MG63 (cell line): ENCODE measurements at regions not wholly inside any gene's neighbourhood (a gene's known extent, or its start where the extent isn't known, plus 50 kb on each side); places are given as distances from the start of the nearest gene placed in this dataset.
"Not testable (repeated sequence)": the region's sequence is repeated elsewhere in the genome, so short reads cannot be mapped to it uniquely, and the experiment has no call there.

Experiments used
- DNase-seq: peaks from one replicate; pipeline ENCODE4 v3.0.0-alpha.2; 2020
- H3K27me3 ChIP-seq: fragments of 250-450 bp; sonication (Bioruptor Pico); 2 replicates; pipeline ENCODE4 v1.5.1; 2020; ENCODE audit warnings: mild to moderate bottlenecking, moderate library complexity
- H3K36me3 ChIP-seq: fragments of 250-450 bp; sonication (Bioruptor Pico); 2 replicates; pipeline ENCODE4 v1.5.1; 2020; ENCODE audit warnings: mild to moderate bottlenecking, moderate library complexity
- H3K4me3 ChIP-seq: fragments of 250-450 bp; sonication (Bioruptor Pico); 2 replicates; pipeline ENCODE4 v1.5.1; 2020; ENCODE audit warnings: mild to moderate bottlenecking, moderate library complexity
- H3K9me3 ChIP-seq: fragments of 250-450 bp; sonication (Bioruptor Pico); 2 replicates; pipeline ENCODE4 v1.5.1; 2020; ENCODE audit warnings: mild to moderate bottlenecking, moderate library complexity

DNA sequence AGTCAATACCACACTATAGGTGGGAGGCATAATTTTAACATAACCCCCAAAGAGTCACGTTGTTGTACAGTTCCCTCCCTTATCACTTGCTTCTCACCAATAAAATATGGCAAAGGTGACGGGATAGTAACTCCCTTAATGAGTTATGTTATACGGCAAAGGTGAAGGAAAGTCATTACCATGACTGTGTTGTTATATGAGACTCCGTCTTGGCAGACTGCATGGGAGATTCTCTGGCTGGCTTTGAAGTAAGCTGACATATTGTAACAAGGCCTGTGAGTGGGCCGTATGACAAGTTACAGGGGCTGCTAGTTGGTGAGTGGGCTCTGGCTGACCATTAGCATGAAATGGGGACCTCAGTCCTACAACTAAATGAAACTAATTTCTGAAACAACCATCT, 366.4 kb upstream of the FTMT start:
- H3K4me3 ChIP-seq: no peak overlapping the region
- H3K27me3 ChIP-seq: no peaks in the 10 kb centered on the region
- DNase-seq: no peak
- no peaks in the 10 kb centered on the region for H3K9me3 ChIP-seq
- H3K36me3 ChIP-seq: no peaks in the 10 kb centered on the region

DNA sequence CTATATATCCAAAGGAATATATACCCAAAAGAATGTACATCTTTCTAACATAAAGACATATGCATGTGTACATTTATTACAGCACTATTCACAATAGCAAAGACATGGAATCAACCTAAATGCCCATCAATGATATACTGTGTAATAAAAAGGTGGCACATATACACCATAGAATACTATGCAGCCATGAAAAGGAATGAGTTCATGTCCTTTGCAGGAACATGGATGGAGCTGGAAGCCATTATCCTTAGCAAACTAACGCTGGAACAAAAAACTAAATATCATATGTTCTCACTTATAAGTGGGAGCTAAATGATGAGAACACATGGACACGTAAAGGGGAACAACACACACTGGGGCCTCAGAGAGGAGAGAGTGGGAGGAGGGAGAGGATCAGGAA, 365.7 kb upstream of the FTMT start:
- not testable (repeated sequence) for H3K36me3 ChIP-seq, H3K4me3 ChIP-seq, H3K9me3 ChIP-seq, DNase-seq, H3K27me3 ChIP-seq

DNA sequence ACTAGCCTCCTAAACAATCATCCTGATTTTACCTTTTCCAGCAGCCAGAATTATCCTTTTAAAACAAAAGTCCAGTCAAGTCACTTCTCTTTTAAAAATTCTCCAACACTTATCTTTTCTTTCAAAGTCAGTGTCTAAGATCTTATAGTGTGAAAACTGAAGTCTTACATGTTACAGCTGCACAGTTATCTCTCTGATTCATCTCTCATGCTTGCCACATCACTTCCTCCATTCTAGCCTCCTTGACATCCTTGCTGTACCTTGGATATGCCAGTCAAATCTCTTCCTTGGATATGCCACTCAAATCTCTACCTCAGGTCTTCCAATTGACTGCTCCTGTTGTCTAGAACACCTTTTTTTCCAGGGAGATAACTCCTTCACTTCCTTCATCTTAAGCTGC, 361.7 kb upstream of the FTMT start:
- no peak overlapping the region for H3K4me3 ChIP-seq
- no peak for DNase-seq
- no peaks in the 10 kb centered on the region for H3K9me3 ChIP-seq
- H3K36me3 ChIP-seq: no peaks in the 10 kb centered on the region
- no peaks in the 10 kb centered on the region for H3K27me3 ChIP-seq

DNA sequence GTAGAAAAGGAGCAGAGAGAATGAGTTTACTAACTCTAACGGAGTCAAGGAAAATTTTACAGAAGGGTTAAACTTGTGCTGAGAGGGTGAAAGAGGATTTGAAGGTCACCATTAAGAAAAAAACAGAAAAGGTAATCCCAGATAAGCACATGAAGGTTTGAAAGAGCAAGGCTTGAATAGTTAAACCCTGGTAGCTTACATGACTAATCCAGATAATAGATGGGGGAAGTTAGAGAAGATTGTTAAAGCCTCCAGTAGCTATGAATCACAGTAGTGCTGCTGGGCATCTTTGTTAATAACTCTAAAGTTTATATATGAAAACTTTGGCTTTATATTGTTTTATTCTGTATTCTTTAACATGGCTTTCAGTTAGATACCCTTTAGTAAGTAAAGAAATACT, 354.5 kb upstream of the FTMT start:
- Histone ChIP-seq H3K9me3 (no peaks in the 10 kb centered on the region), H3K27me3 (no peaks in the 10 kb centered on the region), H3K36me3 (no peaks in the 10 kb centered on the region), H3K4me3 (no peak overlapping the region)
- no peak for DNase-seq

DNA sequence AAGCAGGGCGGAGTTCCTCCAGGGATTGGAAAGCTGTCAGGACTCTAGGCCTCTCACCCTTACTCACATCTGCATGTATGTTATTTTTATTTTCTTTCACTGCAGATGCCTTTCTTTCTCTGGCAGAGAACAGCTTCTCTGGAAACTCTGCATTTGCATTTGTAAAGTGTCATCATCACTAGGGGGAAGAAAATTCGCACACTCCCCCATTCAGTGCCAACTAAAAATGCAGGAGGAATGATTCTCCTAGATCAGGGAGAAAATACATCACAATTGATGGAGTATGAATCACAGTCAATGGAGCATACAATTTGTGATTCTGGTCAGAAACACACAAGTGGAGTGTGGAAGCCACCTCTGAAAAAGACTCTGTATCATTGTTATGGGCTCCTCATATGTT, 351.4 kb upstream of the FTMT start:
- Histone ChIP-seq H3K36me3 (no peaks in the 10 kb centered on the region), H3K9me3 (no peaks in the 10 kb centered on the region), H3K27me3 (no peaks in the 10 kb centered on the region), H3K4me3 (no peak overlapping the region)
- DNase-seq: no peak

DNA sequence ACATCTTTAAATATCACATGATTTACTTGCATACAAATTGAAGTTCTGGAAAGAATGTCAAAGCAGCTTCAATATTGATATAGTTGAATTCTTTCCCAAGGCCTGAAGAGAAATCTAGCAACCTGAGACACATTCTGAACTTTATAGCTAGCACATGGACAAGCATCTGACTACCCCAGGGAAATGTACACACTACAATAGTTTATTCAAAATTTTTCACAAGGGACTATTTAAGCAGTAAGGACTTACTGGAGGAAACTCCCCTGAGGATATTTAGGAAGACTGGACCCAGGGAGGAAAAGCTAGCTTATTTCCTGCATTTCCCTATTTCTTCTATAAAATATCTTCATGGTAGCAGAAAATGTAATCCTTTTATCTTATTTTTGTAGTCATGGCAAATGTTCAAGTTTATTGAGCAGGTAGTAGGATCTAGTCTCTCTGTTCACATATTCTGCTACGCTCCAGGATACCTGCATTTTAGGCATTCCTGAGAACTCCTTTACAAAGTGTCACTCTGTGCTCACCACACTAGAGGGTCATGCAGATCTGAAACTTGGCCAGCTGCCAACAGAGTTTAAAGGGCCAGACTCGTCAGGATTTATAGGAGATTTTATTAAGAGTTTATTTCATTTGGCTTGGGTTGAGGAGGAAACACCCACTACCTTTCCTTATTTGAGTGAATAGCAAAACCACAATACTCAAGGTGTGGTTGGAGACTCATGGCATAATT, 348.4 kb upstream of the FTMT start:
- DNase-seq: no peak
- no peaks in the 10 kb centered on the region for H3K27me3 ChIP-seq
- H3K36me3 ChIP-seq: no peaks in the 10 kb centered on the region
- H3K4me3 ChIP-seq: no peak overlapping the region
- no peaks in the 10 kb centered on the region for H3K9me3 ChIP-seq

DNA sequence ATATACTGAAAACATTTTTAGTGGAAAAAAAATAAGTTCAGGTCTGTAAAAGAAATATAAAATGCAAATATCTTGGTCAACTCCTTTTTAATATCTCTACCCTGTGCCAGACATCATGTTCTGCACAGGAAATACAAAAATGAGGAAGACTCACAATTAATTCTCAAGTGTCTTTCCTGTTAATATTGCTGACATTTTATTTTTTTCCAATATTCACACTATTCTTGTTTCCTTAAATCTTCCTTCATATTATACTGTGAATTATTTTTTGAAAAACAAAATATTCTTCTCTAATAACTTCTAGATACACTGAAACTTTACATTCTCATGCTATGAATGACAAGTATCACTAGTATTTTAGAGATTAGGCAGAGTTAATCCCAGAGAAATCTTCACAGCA, 334.7 kb upstream of the FTMT start:
- no peaks in the 10 kb centered on the region for H3K9me3 ChIP-seq
- H3K36me3 ChIP-seq: no peaks in the 10 kb centered on the region
- H3K4me3 ChIP-seq: no peak overlapping the region
- DNase-seq: no peak
- H3K27me3 ChIP-seq: no peaks in the 10 kb centered on the region

DNA sequence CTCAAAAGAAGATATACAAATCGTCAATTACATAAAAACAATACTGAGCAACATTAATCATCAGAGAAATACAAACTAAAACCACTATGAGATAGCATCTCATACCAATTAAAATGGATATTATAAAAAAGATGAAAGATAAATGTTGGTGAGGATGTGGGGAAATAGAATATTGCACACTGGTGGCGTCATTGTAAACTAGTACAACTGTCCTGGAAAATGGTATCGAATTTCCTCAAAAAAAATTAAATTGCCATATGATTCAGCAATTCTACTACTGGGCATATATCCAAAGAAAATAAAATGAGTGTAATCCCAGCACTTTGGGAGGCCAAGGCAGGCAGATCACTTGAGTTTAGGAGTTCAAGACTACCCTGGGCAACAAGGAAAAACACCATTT, 326.0 kb upstream of the FTMT start:
- H3K36me3 ChIP-seq: no peaks in the 10 kb centered on the region
- DNase-seq: no peak
- H3K4me3 ChIP-seq: no peak overlapping the region
- no peaks in the 10 kb centered on the region for H3K27me3 ChIP-seq
- H3K9me3 ChIP-seq: no peaks in the 10 kb centered on the region

DNA sequence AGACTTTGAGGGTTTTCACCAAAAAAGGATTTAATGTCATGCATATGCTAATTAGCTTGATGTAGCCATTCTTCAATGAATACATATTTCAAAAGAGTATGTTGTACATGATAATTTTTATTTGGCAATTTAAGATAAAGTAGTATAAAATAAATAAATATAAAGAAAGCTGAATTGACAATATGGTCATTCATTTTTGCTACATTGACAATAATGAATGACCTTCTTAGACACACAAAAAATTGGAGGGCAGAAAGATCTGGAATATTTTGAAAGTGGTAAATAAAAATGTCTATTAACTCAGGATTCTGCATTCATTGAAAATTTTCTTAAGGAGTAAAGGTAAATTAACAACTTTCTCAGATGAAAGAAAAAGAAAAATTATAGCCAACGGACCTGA, 324.8 kb upstream of the FTMT start:
- no peaks in the 10 kb centered on the region for H3K27me3 ChIP-seq
- no peak for DNase-seq
- H3K4me3 ChIP-seq: no peak overlapping the region
- no peaks in the 10 kb centered on the region for H3K9me3 ChIP-seq
- H3K36me3 ChIP-seq: no peaks in the 10 kb centered on the region

DNA sequence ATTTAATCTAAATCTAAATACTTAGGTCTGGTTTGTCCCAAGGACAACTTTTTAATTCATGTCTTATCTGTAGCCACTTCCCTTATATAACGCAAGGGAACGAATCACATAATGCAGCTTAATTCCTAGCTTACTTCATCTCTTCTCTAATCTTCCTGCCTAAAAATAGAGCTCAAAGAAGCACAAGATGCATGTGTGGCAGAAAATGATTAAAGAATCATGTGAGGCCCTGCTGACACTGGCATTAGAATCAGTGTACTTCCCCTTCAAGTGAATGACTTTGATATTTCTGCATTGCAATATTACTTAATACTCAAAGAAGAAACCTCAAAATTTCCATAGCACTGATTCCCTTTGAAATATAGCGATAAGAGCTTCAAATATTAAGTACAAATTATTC, 317.9 kb upstream of the FTMT start:
- Histone ChIP-seq H3K4me3 (no peak overlapping the region), H3K9me3 (no peaks in the 10 kb centered on the region), H3K27me3 (no peaks in the 10 kb centered on the region), H3K36me3 (no peaks in the 10 kb centered on the region)
- no peak for DNase-seq

DNA sequence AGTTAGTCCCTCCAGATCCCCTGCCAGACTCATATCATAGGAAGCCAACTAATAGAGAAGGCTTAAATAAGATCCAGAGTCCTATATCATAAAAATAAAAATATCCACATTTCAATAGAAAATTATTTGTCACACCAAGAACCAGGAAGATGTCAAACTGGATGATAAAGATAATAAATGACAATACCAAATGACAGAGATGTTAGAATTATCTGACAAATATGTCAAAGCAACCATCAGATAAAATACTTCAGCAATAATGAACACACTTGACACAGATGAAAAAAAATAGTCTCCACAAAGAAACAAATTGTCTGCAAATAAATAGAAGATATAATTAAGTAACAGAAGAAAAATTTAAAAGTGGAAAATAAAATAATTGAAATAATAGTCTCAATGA, 300.7 kb upstream of the FTMT start:
- Histone ChIP-seq H3K27me3 (no peaks in the 10 kb centered on the region), H3K9me3 (no peaks in the 10 kb centered on the region), H3K36me3 (no peaks in the 10 kb centered on the region), H3K4me3 (no peak overlapping the region)
- no peak for DNase-seq

DNA sequence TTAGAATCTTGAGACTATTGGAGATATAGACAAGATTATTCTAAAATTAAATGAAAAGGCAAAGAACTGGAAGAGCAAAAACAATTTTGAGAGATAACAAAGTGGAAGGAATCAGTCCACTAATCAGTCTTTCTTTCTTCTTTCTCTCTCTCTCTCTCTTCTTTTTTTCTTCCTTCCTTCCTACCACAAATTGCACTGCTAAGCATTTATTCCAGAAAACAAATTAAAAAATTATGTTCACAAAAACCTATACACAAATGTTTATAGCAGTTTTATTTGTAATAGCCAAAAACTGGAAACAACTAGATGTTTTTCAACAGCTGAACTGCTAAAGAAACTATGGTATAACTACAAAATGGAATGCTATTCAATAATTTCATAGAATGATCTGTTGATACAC, 291.9 kb upstream of the FTMT start:
- H3K9me3 ChIP-seq: no peaks in the 10 kb centered on the region
- no peaks in the 10 kb centered on the region for H3K27me3 ChIP-seq
- no peak for DNase-seq
- no peak overlapping the region for H3K4me3 ChIP-seq
- H3K36me3 ChIP-seq: no peaks in the 10 kb centered on the region

DNA sequence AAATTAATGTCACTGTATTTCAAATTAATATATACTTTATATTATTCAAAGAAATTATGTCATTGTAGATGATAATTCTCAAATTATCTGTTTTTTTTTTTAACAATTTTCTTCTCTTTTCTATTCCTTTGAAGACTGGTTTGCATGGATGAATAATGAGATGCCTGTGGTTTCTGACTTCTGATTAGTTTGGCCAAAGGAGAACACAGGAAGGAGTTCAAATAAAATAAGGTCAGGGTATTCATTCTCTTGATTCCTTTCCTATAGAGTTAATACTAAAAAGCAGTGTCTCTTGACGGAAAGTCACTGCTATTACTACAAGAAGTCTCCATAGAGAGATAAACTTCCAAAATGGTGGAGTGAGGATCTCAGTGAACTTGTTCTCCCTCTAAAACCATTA, 279.6 kb upstream of the FTMT start:
- no peak overlapping the region for H3K4me3 ChIP-seq
- DNase-seq: no peak
- H3K36me3 ChIP-seq: no peaks in the 10 kb centered on the region
- H3K27me3 ChIP-seq: no peaks in the 10 kb centered on the region
- no peaks in the 10 kb centered on the region for H3K9me3 ChIP-seq

DNA sequence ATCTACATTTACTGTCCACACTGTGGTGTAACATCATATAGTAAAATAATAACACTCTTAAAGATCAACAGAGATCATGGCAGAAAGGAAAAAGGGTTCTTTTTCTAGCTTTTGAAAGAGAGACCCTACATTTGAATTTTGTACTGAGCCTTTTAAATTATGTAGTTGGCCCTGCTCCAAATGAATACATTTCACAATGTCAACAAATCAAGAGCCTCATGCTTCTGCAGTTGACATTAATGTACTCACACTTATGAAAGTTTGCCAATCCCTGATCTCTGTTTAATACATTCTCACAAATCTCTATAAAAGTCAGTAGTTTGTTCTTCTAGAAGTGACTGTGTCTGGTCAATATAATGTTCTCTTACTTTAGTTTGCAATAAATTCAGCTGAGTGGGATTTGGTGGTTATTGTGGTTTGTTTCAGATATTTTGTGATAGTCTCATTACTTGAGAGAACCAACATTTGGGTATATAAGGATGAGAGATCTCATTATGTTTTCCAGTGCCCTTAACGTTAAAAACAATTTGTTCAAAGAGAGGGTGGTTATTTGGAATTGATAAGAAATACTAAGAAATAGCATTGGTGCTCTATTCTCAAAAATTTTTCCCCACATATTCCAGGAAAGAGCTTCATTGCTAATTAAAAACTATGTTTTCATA, 277.8 kb upstream of the FTMT start:
- DNase-seq: no peak
- Histone ChIP-seq H3K36me3 (no peaks in the 10 kb centered on the region), H3K9me3 (no peaks in the 10 kb centered on the region), H3K27me3 (no peaks in the 10 kb centered on the region), H3K4me3 (no peak overlapping the region)

DNA sequence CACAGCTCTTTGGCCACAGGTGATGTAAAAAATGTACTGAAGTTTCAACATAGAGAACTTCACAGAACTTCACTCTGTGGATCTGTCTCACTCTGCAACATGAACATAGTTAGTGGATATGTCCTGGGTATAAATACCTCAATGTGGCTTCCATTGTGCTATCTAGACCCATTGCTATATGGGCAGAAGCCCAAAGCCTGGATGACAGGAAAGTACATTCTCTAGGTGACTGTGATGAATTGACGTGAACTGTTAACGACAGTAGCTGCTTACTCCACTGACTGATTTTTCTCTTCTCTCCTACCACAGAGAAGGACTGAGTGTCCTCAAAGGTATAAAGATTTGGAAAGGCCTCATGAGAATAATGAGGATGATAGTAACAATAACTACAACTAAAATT, 270.1 kb upstream of the FTMT start:
- H3K4me3 ChIP-seq: no peak overlapping the region
- no peaks in the 10 kb centered on the region for H3K9me3 ChIP-seq
- H3K36me3 ChIP-seq: no peaks in the 10 kb centered on the region
- DNase-seq: no peak
- no peaks in the 10 kb centered on the region for H3K27me3 ChIP-seq

DNA sequence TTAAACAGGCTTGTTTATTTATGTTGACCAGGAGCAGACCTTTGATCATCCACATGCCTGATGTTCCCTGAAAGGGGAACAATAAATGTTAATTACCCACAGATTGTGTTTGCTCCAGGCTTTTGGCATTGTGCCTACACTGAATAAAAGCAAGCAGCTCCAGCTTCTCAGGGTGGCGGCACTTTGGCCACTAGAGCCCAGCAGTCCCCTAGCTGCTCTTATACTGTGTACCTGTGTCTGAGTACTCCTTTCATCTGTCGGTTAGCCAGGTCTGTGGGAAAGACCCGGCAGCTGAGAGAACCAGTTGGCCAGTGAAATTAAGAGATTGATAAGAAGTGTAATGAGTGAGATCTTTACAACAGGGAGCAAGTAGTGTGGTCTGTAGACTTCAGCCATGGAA, 254.8 kb upstream of the FTMT start:
- DNase-seq: no peak
- H3K4me3 ChIP-seq: no peak overlapping the region
- no peaks in the 10 kb centered on the region for H3K9me3 ChIP-seq
- no peaks in the 10 kb centered on the region for H3K27me3 ChIP-seq
- no peaks in the 10 kb centered on the region for H3K36me3 ChIP-seq

DNA sequence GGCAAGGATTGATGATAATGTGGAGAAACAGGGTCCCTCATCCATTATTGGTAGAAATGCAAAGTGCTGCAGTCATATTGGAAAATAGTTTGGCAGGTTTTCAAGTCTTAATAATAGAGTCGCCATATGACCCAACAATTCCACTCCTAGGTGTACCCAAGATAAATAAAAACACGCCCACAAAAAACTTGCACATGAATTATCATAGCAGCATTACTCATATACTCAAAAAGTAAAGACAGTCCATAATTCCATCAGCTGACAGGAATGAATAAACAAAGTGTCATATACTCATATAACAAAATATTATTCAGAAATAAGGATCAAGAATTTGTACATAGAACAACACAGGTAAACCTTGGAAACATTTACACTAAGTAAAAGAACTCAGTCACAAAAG, 242.9 kb upstream of the FTMT start:
- H3K4me3 ChIP-seq: no peak overlapping the region
- H3K27me3 ChIP-seq: no peaks in the 10 kb centered on the region
- H3K36me3 ChIP-seq: no peaks in the 10 kb centered on the region
- DNase-seq: no peak
- no peaks in the 10 kb centered on the region for H3K9me3 ChIP-seq

DNA sequence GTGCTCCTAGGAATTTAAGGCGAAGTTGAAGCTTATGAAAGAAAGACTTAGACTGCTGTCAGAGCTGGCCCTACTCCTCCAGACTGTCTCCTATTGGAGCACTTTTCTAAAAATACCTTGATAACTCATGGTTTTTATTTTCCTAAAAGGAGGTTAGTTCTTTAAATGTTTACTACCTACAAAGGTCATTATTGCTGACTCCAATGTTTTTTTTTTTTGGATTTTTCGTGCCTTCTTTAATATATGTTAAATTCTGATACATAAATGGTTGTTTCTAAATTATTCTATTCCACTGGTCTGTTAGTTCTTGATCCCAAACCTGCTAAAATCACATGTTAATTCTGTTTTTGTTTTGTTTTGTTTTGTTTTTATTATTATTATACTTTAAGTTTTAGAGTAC, 227.6 kb upstream of the FTMT start:
- Histone ChIP-seq H3K27me3 (no peaks in the 10 kb centered on the region), H3K4me3 (no peak overlapping the region), H3K9me3 (no peaks in the 10 kb centered on the region), H3K36me3 (no peaks in the 10 kb centered on the region)
- DNase-seq: no peak
